ENCODE measurements at regions not wholly inside any gene's neighbourhood (a gene's known extent, or its start where the extent isn't known, plus 50 kb on each side); places are given as distances from the start of the nearest gene placed in this dataset.

DNA sequence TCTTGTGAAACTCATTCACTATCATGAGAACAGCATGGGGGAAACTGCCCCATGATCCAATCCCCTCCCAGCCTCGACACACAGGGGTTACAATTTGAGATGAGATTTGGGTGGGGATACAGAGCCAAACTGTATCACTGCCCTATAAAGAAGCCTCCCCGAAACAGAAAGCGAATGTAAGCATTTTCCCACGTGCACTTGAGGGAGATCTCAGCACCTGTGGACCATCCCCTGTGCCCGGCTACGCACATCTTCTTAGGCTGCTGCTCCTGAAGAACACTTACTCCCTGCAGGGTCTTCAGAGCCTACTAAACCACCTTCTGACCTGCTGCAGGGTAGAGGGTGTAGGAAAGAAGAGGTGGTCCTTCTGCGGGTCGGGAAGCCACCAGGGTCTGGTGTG, 410.2 kb upstream of the IRX2 start:
- Mint-ChIP-seq H3K4me3 (ENCODE audit: unreplicated experiment) (no peak overlapping the region), H3K27ac (ENCODE audit: unreplicated experiment) (no peak overlapping the region), H3K27me3 (ENCODE audit: unreplicated experiment) (no peaks in the 10 kb centered on the region), H3K36me3 (ENCODE audit: unreplicated experiment) (no peaks in the 10 kb centered on the region), H3K4me1 (ENCODE audit: unreplicated experiment) (no peaks in the 10 kb centered on the region), H3K9me3 (ENCODE audit: unreplicated experiment) (peaks cover 41% of the 10 kb centered on the region)
- DNase-seq (ENCODE audit: extremely low spot score, unreplicated experiment), result no peak
- TF ChIP-seq, protein P1, sequence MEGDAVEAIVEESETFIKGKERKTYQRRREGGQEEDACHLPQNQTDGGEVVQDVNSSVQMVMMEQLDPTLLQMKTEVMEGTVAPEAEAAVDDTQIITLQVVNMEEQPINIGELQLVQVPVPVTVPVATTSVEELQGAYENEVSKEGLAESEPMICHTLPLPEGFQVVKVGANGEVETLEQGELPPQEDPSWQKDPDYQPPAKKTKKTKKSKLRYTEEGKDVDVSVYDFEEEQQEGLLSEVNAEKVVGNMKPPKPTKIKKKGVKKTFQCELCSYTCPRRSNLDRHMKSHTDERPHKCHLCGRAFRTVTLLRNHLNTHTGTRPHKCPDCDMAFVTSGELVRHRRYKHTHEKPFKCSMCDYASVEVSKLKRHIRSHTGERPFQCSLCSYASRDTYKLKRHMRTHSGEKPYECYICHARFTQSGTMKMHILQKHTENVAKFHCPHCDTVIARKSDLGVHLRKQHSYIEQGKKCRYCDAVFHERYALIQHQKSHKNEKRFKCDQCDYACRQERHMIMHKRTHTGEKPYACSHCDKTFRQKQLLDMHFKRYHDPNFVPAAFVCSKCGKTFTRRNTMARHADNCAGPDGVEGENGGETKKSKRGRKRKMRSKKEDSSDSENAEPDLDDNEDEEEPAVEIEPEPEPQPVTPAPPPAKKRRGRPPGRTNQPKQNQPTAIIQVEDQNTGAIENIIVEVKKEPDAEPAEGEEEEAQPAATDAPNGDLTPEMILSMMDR (IDR thresholded peaks at IDR 0.05), result no peak

DNA sequence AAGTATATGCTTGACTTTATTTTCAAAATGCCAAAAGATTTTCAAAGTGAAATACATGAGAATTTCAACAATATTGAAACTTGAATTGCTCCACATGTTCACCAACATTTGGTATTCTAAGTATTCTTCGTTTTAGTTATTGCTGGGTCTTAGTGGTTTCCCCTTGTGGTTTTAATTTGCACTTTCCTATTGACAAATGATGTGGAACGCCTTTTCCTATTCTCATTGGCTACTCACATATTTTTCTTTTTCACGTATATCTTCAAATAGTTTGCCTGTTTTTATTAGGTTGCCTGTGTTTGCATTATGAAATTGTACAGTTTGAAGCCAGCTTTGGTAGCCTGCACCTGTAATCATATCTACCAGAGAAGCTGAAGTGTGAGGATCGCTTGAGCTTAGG, 405.7 kb upstream of the IRX2 start:
- H3K27me3 Mint-ChIP-seq (ENCODE audit: unreplicated experiment), result no peaks in the 10 kb centered on the region
- H3K4me1 Mint-ChIP-seq (ENCODE audit: unreplicated experiment), result no peaks in the 10 kb centered on the region
- DNase-seq (ENCODE audit: extremely low spot score, unreplicated experiment), result no peak
- H3K9me3 Mint-ChIP-seq (ENCODE audit: unreplicated experiment), result peaks cover 28% of the 10 kb centered on the region
- H3K27ac Mint-ChIP-seq (ENCODE audit: unreplicated experiment), result no peak overlapping the region
- H3K4me3 Mint-ChIP-seq (ENCODE audit: unreplicated experiment), result no peak overlapping the region
- TF ChIP-seq, protein P1 (IDR thresholded peaks at IDR 0.05), result no peak
- H3K36me3 Mint-ChIP-seq (ENCODE audit: unreplicated experiment), result no peaks in the 10 kb centered on the region

DNA sequence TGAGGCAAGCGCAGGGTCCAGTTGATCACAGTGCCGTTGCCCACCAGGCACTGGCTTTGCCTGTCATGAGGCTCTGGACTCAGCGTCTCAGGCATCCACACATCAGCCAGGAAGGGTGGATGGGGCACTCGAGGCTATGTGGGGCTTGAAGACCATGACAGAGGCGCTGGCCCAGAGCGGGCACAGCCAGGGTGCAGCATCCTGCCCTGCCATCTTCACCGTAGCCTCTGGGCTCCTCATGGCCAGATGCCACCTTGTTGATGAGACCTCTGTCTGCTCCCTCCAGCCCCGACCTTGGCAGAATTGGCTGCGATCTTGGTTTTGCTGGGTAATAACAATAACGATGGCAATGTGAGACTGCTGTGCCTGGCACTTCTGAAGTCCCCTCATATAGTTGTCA, 404.2 kb upstream of the IRX2 start:
- H3K27ac Mint-ChIP-seq (ENCODE audit: unreplicated experiment), result no peak overlapping the region
- no peak overlapping the region for H3K4me3 Mint-ChIP-seq (ENCODE audit: unreplicated experiment)
- no peaks in the 10 kb centered on the region for H3K36me3 Mint-ChIP-seq (ENCODE audit: unreplicated experiment)
- DNase-seq (ENCODE audit: extremely low spot score, unreplicated experiment), result peak; percentile 73
- TF ChIP-seq, protein P1 (IDR thresholded peaks at IDR 0.05), result no peak
- no peaks in the 10 kb centered on the region for H3K27me3 Mint-ChIP-seq (ENCODE audit: unreplicated experiment)
- H3K4me1 Mint-ChIP-seq (ENCODE audit: unreplicated experiment), result no peaks in the 10 kb centered on the region
- peaks cover 24% of the 10 kb centered on the region for H3K9me3 Mint-ChIP-seq (ENCODE audit: unreplicated experiment)

DNA sequence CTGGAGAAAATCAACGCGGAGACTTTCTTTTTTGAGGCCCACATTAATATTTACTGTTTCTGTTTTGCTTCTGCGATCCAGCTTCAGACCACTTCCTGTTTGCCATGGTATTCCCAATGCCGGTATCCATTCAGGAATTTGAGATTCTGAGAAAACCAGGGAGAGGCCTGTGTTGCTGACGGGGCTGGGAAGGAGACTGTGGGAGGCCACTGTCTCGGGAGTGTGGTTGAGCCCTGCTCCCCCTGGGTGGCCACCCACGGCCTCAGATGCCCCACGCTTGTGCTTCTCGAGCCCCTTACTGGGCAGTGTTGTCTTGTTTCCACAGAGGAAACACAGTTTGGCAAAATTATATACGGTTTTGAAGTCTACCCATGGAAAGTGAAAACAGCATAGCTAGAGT, 403.6 kb upstream of the IRX2 start:
- no peaks in the 10 kb centered on the region for H3K4me1 Mint-ChIP-seq (ENCODE audit: unreplicated experiment)
- peaks cover 26% of the 10 kb centered on the region for H3K9me3 Mint-ChIP-seq (ENCODE audit: unreplicated experiment)

DNA sequence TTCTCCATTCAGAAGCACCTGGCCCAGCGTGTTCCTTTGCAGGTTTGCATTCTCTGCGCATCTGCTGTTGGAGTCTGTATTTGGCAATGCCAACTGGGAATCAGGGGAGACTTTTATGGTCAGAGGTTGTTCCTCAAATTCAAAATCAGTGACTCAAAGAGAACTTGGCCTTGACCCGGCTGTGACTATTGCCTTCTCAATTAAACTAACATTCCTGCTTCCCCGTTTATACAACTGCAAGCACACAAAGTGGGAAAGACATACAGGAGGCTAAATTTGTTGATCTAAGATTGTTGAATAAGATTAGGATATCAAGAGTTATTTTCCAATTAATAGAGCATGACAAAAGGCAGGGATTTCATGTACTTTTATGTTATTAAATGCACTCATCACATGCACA, 402.4 kb upstream of the IRX2 start:
- TF ChIP-seq, protein P1 (IDR thresholded peaks at IDR 0.05), result no peak
- Mint-ChIP-seq H3K9me3 (ENCODE audit: unreplicated experiment) (peaks cover 37% of the 10 kb centered on the region), H3K27ac (ENCODE audit: unreplicated experiment) (no peak overlapping the region)

More for the DNA sequence above, 403.6 kb upstream of the IRX2 start:
- no peak overlapping the region for H3K4me3 Mint-ChIP-seq (ENCODE audit: unreplicated experiment)
- H3K36me3 Mint-ChIP-seq (ENCODE audit: unreplicated experiment), result no peaks in the 10 kb centered on the region
- TF ChIP-seq, protein P1 (IDR thresholded peaks at IDR 0.05), result no peak
- DNase-seq (ENCODE audit: extremely low spot score, unreplicated experiment), result no peak
- H3K27me3 Mint-ChIP-seq (ENCODE audit: unreplicated experiment), result no peaks in the 10 kb centered on the region
- no peak overlapping the region for H3K27ac Mint-ChIP-seq (ENCODE audit: unreplicated experiment)

More for the DNA sequence above, 402.4 kb upstream of the IRX2 start:
- Mint-ChIP-seq H3K27me3 (ENCODE audit: unreplicated experiment) (no peaks in the 10 kb centered on the region), H3K36me3 (ENCODE audit: unreplicated experiment) (no peaks in the 10 kb centered on the region), H3K4me1 (ENCODE audit: unreplicated experiment) (no peaks in the 10 kb centered on the region), H3K4me3 (ENCODE audit: unreplicated experiment) (no peak overlapping the region)
- no peak for DNase-seq (ENCODE audit: extremely low spot score, unreplicated experiment)
